Ishikawa (cell line): ENCODE measurements at regions not wholly inside any gene's neighbourhood (a gene's known extent, or its start where the extent isn't known, plus 50 kb on each side); places are given as distances from the start of the nearest gene placed in this dataset.

Source experiments
- CEBPB ChIP-seq: IDR thresholded peaks from 2 replicates; pipeline ENCODE4 v1.6.1; 2012
- CREB1 ChIP-seq: IDR thresholded peaks from 2 replicates; pipeline ENCODE4 v1.6.1; 2012; ENCODE audit warnings: low read depth
- EGR1 ChIP-seq: IDR thresholded peaks from 2 replicates; pipeline ENCODE4 v1.6.1; 2012
- EP300 ChIP-seq: IDR thresholded peaks from 2 replicates; pipeline ENCODE4 v1.6.1; 2012; ENCODE audit warnings: borderline replicate concordance
- FOXM1 ChIP-seq: IDR thresholded peaks from 2 replicates; pipeline ENCODE4 v1.6.1; 2012; ENCODE audit warnings: low read depth, borderline replicate concordance
- MAX ChIP-seq: IDR thresholded peaks from 2 replicates; pipeline ENCODE4 v1.6.1; 2012
- NFIC ChIP-seq: IDR thresholded peaks from 2 replicates; pipeline ENCODE4 v1.6.1; 2012
- RAD21 ChIP-seq: IDR thresholded peaks from 2 replicates; pipeline ENCODE4 v1.6.1; 2012; ENCODE audit warnings: low read depth
- REST ChIP-seq: IDR thresholded peaks from 2 replicates; pipeline ENCODE4 v1.6.1; 2012; ENCODE audit warnings: low read depth, mild to moderate bottlenecking
- TAF1 ChIP-seq: IDR thresholded peaks from 2 replicates; pipeline ENCODE4 v1.6.1; 2012; ENCODE audit warnings: low read depth, mild to moderate bottlenecking
- TCF12 ChIP-seq: IDR thresholded peaks from 2 replicates; pipeline ENCODE4 v1.6.1; 2012; ENCODE audit warnings: low read depth
- TEAD4 ChIP-seq: IDR thresholded peaks from 2 replicates; pipeline ENCODE4 v1.6.1; 2012
- USF1 ChIP-seq: IDR thresholded peaks from 2 replicates; pipeline ENCODE4 v1.6.1; 2012
- YY1 ChIP-seq: IDR thresholded peaks from 2 replicates; pipeline ENCODE4 v1.6.1; 2012; ENCODE audit warnings: low read depth
- ZBTB7A ChIP-seq: IDR thresholded peaks from 2 replicates; pipeline ENCODE4 v1.6.1; 2012; ENCODE audit warnings: low read depth

GRCh38 chr7:31284106-31284505 lies 56.4 kb downstream of the NEUROD6 start:
- TF ChIP-seq TAF1 (no peak), EGR1 (no peak), TCF12 (no peak), NFIC (no peak), TEAD4 (no peak), ZBTB7A (no peak), REST (no peak), CREB1 (no peak), MAX (no peak), EP300 (no peak), FOXM1 (no peak), YY1 (no peak), RAD21 (no peak)

- no peak for TF ChIP-seq REST
- TF ChIP-seq FOXM1 = no peak
- no peak for TF ChIP-seq USF1
- TF ChIP-seq TEAD4 = no peak
- no peak for TF ChIP-seq YY1
- TF ChIP-seq CREB1 = no peak
- TF ChIP-seq ZBTB7A = no peak
- TF ChIP-seq CEBPB = no peak
- TF ChIP-seq MAX = no peak
- TF ChIP-seq TAF1 = no peak
- TF ChIP-seq TCF12 = no peak
- TF ChIP-seq NFIC = no peak
- TF ChIP-seq EGR1 = no peak
- no peak for TF ChIP-seq RAD21
- TF ChIP-seq EP300 = no peak
Measured at GRCh38 chr7:31271641-31272405, 68.7 kb downstream of the NEUROD6 start.

- TF ChIP-seq FOXM1 = no peak
- TF ChIP-seq USF1 = no peak
- no peak for TF ChIP-seq REST
- TF ChIP-seq CEBPB = no peak
- no peak for TF ChIP-seq EP300
- no peak for TF ChIP-seq ZBTB7A
- no peak for TF ChIP-seq TAF1
- no peak for TF ChIP-seq NFIC
- TF ChIP-seq RAD21 = no peak
Measured at GRCh38 chr7:31267486-31267885, 73.0 kb downstream of the NEUROD6 start.

GRCh38 chr7:31263338-31263737 lies 77.2 kb downstream of the NEUROD6 start:
- no peak for TF ChIP-seq ZBTB7A
- TF ChIP-seq TCF12 = no peak
- no peak for TF ChIP-seq MAX
- no peak for TF ChIP-seq USF1
- no peak for TF ChIP-seq EP300
- no peak for TF ChIP-seq TAF1
- no peak for TF ChIP-seq CEBPB
- TF ChIP-seq RAD21 = no peak
- TF ChIP-seq NFIC = no peak
- no peak for TF ChIP-seq REST
- no peak for TF ChIP-seq FOXM1
- no peak for TF ChIP-seq YY1
- no peak for TF ChIP-seq CREB1
- TF ChIP-seq TEAD4 = no peak
- TF ChIP-seq EGR1 = no peak
